HK-2 (cell line): ENCODE measurements at regions not wholly inside any gene's neighbourhood (a gene's known extent, or its start where the extent isn't known, plus 50 kb on each side); places are given as distances from the start of the nearest gene placed in this dataset.

Source experiments
- DNase-seq: peaks from one replicate; pipeline ENCODE4 v3.0.0-alpha.2; 2018; ENCODE audit not compliant: unreplicated experiment

DNA sequence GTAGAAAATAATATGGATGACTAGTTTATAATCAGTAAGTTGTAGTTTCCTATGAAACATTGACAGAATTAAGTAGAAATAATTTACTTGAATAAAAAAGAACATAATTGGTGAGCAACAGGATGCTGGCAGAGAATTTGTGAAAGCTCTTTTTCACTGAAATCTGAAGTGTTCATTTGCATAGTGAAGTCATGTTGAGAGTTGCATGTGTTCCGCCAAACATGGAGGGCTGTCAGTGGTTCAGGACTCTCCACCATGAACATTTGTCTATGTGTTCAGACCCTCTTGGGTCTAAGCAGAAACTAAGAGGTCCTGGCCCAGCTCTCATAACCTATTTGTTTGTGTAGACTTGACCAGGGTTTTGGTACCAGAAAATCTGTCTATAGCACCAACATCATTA is 182.5 kb upstream of the LINC00305 start:
- no peak for DNase-seq

DNA sequence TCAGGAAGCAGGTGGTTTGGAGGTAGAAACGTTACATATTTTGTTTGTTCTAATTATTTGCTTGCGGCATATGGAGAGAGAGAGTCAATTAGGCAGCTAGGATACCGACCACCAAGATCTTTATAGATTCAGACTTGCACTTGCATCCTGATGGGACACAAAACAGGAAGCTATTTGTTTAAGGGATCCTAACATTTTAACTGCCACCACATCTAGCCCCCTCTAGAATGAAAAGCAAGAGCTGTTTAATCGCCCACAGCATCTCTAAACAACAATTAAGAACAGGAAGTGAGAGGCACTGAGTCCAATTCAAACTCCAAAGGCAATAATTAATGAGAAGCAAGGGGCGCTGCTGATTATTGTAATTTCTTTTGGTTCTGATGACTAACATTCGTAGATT is 182.0 kb upstream of the LINC00305 start:
- DNase-seq, result no peak

DNA sequence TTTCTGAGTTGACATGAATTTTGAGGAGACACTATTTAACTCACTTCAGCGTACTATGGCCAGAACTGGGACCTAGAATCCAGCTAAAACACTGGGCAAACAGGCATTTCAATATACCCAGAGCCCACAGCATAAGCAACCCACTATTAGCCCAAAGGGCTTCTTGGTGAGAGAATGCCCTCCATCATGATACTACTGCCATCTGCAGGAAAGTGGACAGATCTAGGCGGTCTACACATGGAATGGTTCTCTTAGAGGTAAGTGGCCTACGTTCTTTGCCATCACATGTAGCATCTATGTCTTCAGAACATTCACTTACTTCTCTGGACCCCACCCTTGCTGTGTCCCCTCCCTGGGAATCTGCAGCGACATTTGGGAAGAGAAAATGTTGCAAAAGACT is 181.3 kb upstream of the LINC00305 start:
- DNase-seq, result no peak

DNA sequence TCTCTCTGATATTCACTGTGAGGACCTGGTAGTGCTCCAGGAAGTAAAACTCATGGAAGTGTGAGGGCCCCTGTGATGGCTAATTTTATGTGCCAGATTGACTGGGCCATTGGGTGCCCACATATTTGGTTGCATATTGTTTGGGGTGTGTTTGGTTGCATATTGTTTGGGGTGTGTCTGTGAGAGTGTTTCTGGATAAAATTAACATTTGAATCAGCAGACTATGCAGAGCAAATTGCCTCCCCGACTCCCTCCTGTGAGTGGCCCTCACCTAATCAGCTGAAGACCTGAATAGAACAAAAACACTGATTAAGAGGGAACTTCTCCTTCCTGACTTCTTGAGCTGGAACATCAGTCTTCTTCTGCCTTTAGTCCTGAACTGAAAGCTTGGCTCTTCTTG is 173.3 kb upstream of the LINC00305 start:
- no peak for DNase-seq

DNA sequence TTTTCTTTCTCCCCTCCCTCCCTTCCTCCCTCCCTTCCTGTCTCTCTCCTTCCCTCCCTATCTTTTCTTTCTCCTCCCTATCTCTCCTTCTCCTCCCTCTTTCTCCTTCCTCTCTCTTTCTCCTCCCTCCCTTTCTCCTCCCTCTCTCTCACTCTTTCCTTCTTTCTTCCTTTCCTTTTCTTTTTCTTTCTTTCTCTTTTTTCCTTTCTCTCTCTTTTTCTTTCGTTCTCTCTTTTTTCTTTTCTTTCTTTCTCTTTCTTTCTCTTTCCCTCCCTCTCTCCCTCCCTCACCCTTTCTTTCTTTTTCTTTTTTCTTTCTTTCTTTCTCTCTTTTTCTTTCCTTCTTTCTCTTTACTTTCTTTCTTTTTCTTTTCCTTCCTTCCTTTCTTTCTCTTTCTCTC is 169.7 kb upstream of the LINC00305 start:
- DNase-seq, result no peak

DNA sequence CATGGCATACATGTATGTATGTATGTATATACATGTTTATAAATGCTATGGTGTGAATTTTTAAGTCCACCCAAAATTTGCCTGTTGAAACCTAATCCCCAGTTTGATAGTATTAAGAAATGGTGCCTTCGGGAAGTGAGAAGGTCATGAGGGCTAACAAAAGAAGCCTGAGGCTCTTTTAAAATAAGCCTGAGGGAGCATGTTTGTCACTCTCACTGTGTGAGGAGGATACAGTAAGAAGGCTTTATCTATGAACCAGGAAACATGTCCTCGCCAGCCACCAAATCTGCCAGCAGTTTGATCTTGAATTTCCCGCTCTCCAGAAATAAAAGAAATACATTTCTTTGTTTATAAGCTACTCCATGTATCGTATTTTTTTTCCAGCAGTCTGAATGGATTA is 163.0 kb upstream of the LINC00305 start:
- no peak for DNase-seq

DNA sequence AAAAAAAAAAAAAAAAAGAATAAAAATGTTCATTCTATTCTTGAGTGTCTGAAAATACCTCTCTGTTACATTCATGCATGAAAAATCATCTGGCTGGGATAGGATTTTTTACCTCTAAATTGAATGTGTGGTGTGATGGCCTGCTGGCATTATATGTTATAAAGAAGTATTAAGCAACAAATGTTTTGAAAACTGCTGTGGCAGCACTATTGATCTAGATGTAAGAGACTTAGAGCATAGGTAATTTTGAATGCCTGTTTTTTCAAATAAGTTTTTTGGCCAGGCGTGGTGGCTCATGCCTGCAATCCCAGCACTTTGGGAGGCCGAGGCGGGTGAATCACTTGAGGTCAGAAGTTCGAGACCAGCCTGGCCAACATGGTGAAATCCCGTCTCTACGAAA is 147.0 kb upstream of the LINC00305 start:
- DNase-seq, result no peak

DNA sequence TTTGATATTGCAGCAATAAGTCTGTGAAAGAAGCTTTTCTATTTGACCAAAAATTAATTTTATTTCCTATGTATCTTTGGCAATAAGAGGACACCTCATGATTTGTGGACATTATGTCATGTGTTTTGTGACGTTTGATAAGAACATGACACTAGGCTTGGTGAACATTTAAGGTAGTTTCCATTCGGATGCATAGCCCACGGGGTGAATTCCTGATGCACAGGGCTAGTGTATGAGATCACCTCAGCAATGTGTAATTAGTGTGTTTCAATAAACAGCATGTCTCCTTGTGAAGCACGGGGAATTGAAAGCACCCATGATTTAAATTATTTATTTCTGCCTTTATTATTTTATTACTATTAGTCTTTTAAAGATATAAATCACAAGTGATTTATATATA is 146.1 kb upstream of the LINC00305 start:
- DNase-seq, result no peak

DNA sequence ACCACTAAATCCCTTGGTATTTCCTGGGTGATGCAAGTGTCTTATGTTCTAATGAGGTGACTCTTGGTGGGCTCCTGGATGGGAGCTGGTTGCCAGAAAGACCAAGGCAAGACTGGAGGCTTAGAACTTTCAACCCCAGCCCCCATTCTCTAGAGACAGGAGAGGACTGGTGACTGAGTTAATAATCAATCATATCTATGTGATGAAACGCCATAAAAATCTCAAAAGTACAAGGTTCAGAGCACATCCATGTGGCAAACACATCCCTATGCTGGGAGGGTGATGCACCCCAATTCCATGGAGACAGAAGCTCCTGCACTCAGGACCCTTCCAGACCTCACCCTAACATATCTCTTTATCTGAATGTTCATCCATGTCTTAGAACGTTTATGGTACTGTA is 139.5 kb upstream of the LINC00305 start:
- DNase-seq, result no peak

DNA sequence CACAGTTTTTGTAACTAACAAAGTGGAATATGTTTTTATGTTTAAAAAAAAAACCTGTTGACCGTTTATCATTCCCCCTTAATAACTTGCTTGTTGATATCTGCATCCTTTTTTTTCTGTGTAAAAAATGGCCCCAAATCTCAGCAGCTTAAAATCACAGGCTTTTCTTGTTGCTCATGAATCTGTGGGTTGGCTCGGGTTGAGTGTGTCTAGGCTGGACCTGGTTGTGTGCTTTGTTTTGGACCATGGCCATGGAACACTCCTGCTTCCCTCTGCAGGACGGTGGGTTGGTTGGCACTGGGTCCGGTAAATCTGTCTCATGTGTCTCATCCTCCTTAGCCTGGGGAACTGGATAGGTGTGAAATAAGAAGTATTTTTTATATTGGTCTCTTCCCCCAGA is 139.0 kb upstream of the LINC00305 start:
- DNase-seq, result no peak

DNA sequence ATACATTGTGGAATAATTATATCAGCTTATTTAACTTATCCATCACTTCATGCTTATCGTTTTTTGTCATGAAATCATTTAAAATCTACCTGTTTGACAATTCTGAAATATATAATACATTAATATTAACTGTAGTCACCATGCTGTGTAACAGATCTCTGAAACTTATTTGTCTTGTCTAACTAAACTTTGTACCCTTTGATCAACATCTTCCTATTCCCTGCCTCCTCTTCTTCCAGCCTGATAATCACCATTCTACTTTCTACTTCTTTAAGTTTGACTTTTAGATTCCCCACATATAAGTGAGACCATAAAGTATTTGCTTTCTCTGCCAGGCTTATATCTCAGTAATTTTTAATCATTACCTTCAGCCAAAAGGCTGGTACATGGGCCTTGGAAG is 134.2 kb upstream of the LINC00305 start:
- no peak for DNase-seq

DNA sequence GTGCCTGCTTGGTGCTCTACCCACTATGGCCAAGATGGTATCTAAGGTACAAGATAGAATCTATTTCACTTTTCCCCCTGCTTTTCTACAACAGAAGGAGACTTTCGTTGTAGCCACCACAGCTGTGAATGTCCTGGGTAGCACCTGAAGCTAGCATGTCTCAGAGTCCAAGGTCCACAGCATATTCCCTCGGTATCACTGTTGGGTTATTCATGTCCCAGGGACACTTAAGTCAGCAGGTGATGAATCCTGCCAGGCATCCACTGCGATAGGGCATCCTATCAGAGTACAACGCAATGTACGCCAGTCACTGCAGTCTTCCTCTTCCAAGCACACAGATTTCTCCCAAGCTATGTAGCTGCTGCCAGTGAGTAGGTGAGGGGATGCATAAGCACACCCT is 129.1 kb upstream of the LINC00305 start:
- DNase-seq, result no peak

DNA sequence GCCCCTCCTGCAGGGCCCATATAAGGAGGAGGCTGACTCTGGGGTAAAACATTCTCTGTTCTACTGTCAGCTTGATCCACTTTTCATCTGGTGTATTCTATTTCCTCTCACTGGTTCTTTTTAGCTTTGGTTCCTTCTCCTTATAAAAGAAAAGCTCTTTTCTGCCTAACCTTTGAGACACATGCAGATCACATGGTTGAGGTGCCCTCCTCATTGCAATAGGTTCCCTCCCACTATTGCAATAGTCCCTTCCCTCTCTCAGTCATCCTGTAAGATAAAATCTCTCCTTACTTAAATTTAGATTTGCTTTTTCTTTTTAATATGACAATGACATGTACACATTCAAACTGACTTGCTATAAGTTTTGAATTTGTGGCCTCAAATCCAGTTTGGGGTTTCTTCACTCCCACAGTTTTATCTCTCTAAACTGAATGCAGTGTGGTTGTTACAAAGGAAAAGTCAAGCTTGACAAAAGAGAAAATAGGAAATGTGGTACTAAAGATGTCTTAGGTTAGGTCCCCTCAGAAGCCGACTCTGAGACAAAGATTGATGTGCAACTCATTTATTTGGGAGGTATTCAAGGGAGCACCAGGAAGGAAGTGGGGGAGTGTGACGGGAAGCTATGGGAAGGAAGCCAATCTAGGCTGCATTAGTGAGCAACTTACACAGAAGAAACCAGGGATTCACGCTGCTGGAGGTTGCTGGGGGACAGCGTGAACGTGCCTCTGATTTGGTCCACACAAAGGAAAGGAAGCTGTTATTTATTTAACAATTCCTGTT is 127.6 kb upstream of the LINC00305 start:
- no peak for DNase-seq

DNA sequence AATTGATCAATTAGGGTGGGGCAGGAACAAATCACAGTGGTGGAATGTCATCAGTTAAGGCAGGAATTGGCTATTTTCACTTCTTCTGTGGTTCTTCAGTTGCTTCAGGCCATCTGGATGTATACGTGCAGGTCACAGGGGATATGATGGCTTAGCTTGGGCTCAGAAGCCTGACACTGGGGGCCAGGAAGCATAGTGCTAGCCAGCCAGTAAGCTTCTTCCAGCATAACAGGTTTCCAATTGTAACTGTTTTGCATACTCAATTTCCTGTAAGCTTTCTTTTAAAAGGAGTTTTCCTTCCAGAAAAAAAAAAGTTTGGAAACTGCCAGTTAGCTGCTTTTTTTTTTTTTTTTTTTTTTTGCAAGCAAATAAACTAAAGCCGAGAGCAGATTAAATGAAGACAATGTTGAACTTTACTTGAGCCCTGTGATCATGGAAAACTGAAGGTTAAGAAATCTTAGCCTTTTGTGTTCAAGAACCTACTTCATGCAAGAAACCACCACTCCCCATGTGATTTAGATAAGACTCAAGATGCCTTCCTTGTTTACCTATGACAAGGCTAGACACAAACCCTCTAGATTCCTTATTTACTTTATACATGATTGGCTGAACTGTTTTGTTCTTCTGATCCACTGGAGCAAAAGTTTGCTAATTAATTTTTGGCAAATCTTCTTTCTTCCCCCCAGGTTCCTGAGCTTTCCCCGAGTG is 126.9 kb upstream of the LINC00305 start:
- DNase-seq, result no peak

DNA sequence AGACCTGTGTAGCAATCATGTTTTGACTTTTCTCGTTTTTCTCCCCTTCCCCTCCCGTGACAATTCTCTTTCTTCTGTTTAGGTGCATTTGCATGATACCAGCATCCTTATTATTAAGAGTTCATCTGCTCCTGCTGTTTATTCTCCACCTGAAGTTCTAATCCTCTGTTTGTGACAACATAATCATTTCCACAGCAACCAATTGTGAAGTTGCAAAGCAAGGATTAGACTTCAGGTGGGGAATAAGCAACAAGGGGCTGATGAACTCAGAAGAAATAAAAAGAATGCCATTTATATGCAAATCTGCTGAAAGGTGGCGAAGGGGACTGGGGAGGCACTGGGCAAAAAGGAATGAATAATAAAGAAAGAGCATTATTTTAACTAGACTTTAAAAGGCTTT is 124.8 kb upstream of the LINC00305 start:
- no peak for DNase-seq

DNA sequence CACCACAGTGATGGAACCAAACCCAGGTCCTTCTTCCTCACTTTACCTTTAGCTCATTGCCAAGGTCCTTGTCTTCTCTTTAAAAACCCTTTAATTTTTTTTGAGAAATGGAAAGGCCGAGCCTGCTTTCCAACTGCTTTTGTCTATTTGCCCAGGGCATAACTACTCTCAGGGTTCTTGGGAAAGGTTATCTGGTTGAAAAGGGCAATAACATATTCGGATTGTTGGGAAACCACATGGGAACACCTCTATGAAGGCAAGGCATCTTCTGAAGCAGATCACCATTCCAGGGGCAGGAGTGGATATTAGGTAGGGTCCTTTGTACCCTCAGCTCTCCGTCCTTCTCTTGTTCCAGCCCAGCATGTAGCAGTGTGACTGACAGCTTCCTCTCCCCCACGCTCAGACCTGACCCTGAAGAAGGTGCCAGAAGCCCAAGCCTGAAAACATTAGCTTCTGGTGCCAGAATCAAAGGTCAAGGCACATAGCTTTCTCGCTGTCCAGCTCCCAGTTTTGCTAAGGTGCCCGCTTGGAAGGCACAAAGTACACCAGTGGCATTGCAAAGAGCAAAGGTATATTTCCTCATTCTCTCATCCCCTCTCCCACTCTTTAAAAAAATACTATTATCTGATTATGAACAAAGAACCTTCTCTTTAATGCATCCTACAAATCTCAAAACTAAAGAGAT is 123.2 kb upstream of the LINC00305 start:
- DNase-seq, result no peak

DNA sequence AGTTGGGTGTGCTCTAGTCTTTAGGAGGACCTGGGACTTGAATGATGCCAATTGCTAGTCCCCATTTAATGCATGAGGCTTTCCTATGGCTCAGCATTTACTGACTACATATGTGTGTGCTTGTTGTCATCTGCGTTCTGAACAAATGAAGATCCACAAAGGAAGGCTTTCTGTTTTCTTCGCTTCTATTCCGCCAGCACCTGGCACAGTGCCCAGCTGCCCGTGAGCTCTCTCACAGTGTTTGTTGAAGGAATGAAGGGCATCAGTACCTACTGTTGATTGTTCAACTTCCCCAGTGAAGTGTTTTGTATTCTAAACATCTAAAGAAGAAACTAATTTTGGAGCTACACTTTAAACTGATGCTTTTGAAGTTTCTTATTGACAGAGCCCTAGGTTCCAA is 122.4 kb upstream of the LINC00305 start:
- DNase-seq, result no peak

DNA sequence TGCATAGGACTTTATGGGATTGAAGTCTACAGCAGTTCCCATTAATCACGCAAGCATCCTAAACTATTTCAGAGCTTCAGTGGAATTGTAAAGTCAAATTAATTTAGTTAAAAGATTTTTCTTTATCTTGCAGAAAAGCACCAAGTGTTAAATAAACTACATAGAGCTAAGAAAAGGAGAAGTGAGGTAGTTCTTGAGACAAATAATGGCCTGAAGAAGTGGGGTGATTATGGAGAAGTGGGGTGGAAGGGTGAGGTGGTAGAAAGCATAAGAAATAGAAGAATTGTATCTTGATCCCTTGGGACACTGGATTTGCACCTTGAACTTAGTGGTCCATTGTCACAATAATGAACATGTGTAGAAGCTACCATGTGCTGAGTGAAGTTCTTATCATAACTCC is 121.7 kb upstream of the LINC00305 start:
- no peak for DNase-seq

DNA sequence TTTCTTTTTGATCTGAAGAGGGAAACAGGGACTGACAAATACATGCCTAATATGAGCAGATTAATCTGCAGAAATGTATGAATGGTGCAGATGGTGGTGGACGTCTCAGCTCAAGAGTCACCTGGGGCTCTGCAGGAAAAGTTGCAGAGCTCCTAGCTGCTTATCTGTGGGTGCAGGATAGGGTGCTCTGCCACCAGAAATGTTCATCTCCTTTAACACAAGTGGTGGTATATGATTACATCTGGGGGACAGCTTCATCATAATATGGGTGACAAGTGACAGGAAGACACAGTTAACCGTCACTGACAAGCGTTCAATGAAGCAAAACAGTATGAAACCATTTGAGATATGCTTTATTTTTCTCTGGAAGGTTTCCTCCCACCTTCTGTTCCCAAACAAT is 121.2 kb upstream of the LINC00305 start:
- DNase-seq, result no peak

DNA sequence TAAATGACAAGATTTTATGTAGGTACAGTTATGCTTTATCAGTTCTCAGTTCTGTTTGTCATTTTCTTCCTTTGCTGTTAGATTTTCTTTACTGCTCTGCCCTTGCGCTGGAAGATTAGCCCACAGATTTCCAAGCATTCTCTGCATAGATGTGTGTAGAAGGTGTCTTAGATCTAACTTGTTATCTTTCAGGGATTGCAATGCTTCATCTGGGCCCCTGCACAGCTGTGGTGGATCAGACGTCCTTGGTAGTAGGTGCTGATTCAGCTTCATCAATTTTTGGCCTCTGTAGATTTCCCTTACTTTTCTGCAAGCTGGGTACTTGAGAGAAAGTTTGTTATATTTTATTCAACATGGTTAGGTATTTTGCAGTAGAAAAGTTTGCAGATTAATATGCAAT is 115.3 kb upstream of the LINC00305 start:
- DNase-seq, result no peak

DNA sequence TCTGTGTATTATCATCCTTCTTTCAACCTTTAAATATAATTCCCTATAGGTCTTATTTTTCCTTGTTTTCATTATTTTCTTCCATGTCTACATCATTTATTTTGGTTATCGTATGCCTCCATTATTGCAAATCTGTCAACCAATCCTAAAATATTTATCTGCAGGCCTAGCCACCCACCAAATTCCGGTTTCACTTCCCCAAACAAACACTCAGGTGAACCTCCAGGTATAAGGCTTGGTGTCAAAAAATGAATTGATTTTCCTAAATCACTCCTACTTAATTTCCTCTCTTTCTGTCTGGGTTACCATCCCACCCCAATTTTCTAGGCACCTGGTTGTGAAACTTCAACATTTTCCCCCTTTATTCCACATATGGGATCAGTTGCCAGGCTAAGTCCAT is 111.9 kb upstream of the LINC00305 start:
- DNase-seq, result no peak

DNA sequence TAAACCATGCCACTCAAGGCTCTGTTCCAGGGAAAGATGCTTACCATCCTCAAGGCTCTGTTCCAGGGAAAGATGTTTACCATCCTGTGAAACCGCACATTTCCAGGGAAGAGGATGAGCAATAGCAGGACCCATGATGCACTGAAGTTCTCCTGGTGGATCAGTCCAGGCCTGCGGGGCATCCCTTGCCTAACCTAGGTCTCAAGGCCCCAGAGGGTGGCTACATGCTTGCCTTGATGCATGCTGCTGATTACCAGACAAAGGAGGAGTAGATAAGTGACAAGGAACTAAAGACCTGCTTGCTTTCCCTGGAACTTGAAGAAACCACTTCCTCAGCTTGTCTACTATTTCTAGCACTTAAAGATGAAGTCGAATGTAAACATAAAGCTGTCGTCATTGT is 111.0 kb upstream of the LINC00305 start:
- DNase-seq, result no peak

DNA sequence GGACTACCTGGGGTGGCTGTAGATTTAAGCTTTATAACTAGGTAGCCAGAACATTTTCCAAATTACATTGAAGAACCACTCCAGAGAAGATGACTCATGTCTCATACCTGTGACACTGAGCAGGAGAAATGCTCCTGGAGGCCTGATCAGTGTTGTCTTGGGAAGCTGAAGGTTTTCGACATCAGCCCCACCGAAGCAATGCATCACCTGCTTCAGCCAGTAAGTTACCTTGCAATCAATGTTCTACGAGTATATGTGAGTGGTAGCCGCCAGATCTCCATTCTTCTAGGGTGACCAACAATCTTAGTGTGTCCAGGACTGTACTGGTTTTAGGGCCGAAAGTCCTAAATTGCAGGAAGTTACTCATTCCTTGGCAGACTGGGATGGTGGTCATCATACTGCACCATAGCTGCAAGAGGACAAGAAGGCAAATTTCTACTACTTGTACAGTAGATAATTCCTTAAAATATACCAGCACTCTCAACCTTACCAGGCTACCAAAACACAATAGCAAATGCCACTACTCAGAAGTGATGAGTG is 109.3 kb upstream of the LINC00305 start:
- DNase-seq, result no peak
